HepG2 (cell line): ENCODE measurements at regions not wholly inside any gene's neighbourhood (a gene's known extent, or its start where the extent isn't known, plus 50 kb on each side); places are given as distances from the start of the nearest gene placed in this dataset.

ENCODE experiments used
- ATAC-seq: fragments of 200-7000 bp; cut with Tn5 transposase; 3 replicates; pipeline ENCODE4 v1.9.1; 2020; ENCODE audit warnings: mild to moderate bottlenecking, moderate library complexity
- BruUV-seq: library from RNA; stranded (reverse); fragments of 400-500 nt; replicated peaks from 2 replicates; lab custom pipeline; 2021; lab: Mats Ljungman, UMichigan
- CTCF ChIA-PET: fragments of 300-600 bp; formaldehyde crosslinking; extraction: SDS; loops from one replicate; lab custom pipeline; 2021; ENCODE audit warnings: low total read pairs, inconsistent platforms, low intra/inter-chr PET ratio; lab: Yijun Ruan, JAX
- POLR2A ChIA-PET: fragments of 350-600 bp; sonication (Branson Sonifier 250); formaldehyde crosslinking; loops from one replicate; lab custom pipeline; 2020; ENCODE audit warnings: antibody characterized with exemption, inconsistent platforms; lab: Yijun Ruan, JAX
- DNase-seq: peaks from one replicate; pipeline ENCODE4 v3.0.0-alpha.2; 2015; ENCODE audit warnings: low spot score
- FAIRE-seq: peaks from 3 replicates; lab custom pipeline; 2011; peaks lifted over from hg19 to GRCh38; lab: Jason Lieb, UNC
- H2AFZ ChIP-seq: one replicate; pipeline ENCODE4 v1.6.1; 2011; ENCODE audit warnings: low read length, inconsistent platforms
- H3K27ac ChIP-seq: fragments of 300-600 bp; 3 replicates; pipeline ENCODE4 v1.8.0; 2011; ENCODE audit warnings: mixed run types, mild to moderate bottlenecking, mixed read lengths, low read length, inconsistent platforms; ENCODE audit not compliant: insufficient read depth; ENCODE audit errors: extremely low read length
- H3K27me3 ChIP-seq, 2 experiments: fragments of 200-600 bp in 1 of 2; 2 replicates in 1 of 2; 3 replicates in 1 of 2; pipeline versions ENCODE4 v1.6.0 to v1.8.0; 2011; ENCODE audit warnings: low read length in 2 of 2, mild to moderate bottlenecking in 2 of 2, moderate library complexity in 2 of 2, inconsistent platforms in 1 of 2; ENCODE audit not compliant: insufficient read depth in 2 of 2, control insufficient read depth in 1 of 2
- H3K36me3 ChIP-seq, 2 experiments: fragments of 200-600 bp in 1 of 2; replicated peaks in 1 of 2; 2 replicates in 1 of 2; 3 replicates in 1 of 2; pipeline versions ENCODE4 v1.5.1 to v1.8.0; 2011; ENCODE audit warnings: low read length in 2 of 2, inconsistent platforms in 1 of 2; ENCODE audit not compliant: insufficient read depth in 2 of 2, control insufficient read depth in 1 of 2
- H3K4me1 ChIP-seq: 2 replicates; pipeline ENCODE4 v1.5.1; 2012; ENCODE audit warnings: low read length, inconsistent platforms; ENCODE audit not compliant: insufficient read depth
- H3K4me2 ChIP-seq: 2 replicates; pipeline ENCODE4 v1.6.0; 2011; ENCODE audit warnings: low read depth, low read length, inconsistent platforms
- H3K4me3 ChIP-seq, 3 experiments: fragments of 200-600 bp in 1 of 3; sonication (generic), shearing (Covaris generic) in 1 of 3; replicated peaks in 1 of 3; 2 replicates each; pipeline ENCODE4 v1.5.1; 2011 to 2016; ENCODE audit warnings: low read length in 3 of 3, inconsistent platforms in 2 of 3, low read depth in 2 of 3, mild to moderate bottlenecking in 2 of 3, control low read depth in 1 of 3, mixed read lengths in 1 of 3; ENCODE audit not compliant: insufficient read depth in 1 of 3
- H3K79me2 ChIP-seq: one replicate; pipeline ENCODE4 v1.6.1; 2011; ENCODE audit warnings: low read length, inconsistent platforms; ENCODE audit not compliant: insufficient read depth
- H3K9ac ChIP-seq: 2 replicates; pipeline ENCODE4 v1.6.0; 2011; ENCODE audit warnings: mild to moderate bottlenecking, low read depth, low read length, inconsistent platforms; ENCODE audit not compliant: insufficient read depth
- H3K9me3 ChIP-seq: 2 replicates; pipeline ENCODE4 v1.5.1; 2012; ENCODE audit warnings: mild to moderate bottlenecking, low read length
- H4K20me1 ChIP-seq: 2 replicates; pipeline ENCODE4 v1.6.0; 2011; ENCODE audit warnings: inconsistent platforms, mild to moderate bottlenecking, low read length, moderate library complexity; ENCODE audit not compliant: insufficient read depth
- ESRRA ChIP-seq: sonication (generic); formaldehyde crosslinking; IDR thresholded peaks from 2 replicates; pipeline ENCODE4 v1.5.1; 2020; ENCODE audit warnings: mild to moderate bottlenecking, low read depth, missing genetic modification reagents
- ETS1 ChIP-seq: sonication (generic); formaldehyde crosslinking; IDR thresholded peaks from 2 replicates; pipeline ENCODE4 v1.4.0; 2020; ENCODE audit warnings: missing genetic modification reagents
- HINFP ChIP-seq: sonication (generic); formaldehyde crosslinking; IDR thresholded peaks from 2 replicates; pipeline ENCODE4 v1.4.0; 2020; ENCODE audit warnings: low read depth, mild to moderate bottlenecking, missing genetic modification reagents
- JUN ChIP-seq: sonication (generic); formaldehyde crosslinking; IDR thresholded peaks from 2 replicates; pipeline ENCODE4 v1.4.0; 2020; ENCODE audit warnings: mild to moderate bottlenecking, missing genetic modification reagents
- MXD4 ChIP-seq: IDR thresholded peaks from 2 replicates; pipeline ENCODE4 v1.6.1; 2016; ENCODE audit warnings: mild to moderate bottlenecking, missing biosample characterization, missing genetic modification reagents
- REL ChIP-seq: sonication (generic); formaldehyde crosslinking; conservative IDR thresholded peaks from 2 replicates; pipeline ENCODE4 v1.8.0; 2022; ENCODE audit warnings: mild to moderate bottlenecking, missing genetic modification reagents, moderate library complexity
- SIN3B ChIP-seq: fragments of 150-350 bp; IDR thresholded peaks from 2 replicates; pipeline ENCODE4 v1.6.1; 2014; ENCODE audit warnings: low read length
- THYN1 ChIP-seq: sonication (generic); formaldehyde crosslinking; IDR thresholded peaks from 2 replicates; pipeline ENCODE4 v1.8.1; 2023; ENCODE audit warnings: low read depth, mild to moderate bottlenecking, moderate library complexity, missing genetic modification reagents, borderline replicate concordance
- ZBTB20 ChIP-seq: sonication (generic); formaldehyde crosslinking; IDR thresholded peaks from 2 replicates; pipeline ENCODE4 v1.8.1; 2023; ENCODE audit warnings: missing genetic modification reagents, low read depth, mild to moderate bottlenecking, borderline replicate concordance
- ZNF280D ChIP-seq: sonication (generic); formaldehyde crosslinking; IDR thresholded peaks from 2 replicates; pipeline ENCODE4 v1.5.1; 2020; ENCODE audit warnings: mild to moderate bottlenecking, missing genetic modification reagents
- ZNF451 ChIP-seq: sonication (generic); formaldehyde crosslinking; IDR thresholded peaks from 2 replicates; pipeline ENCODE4 v1.5.0; 2020; ENCODE audit warnings: mild to moderate bottlenecking, missing genetic modification reagents
- WGBS: methylation state at CpG from one replicate; pipeline ENCODE4 v1.1.6; 2017; ENCODE audit warnings: low lambda C conversion rate; 5-methylcytosine and 5-hydroxymethylcytosine counted together
- in situ Hi-C: cut with HindIII; loops from 2 replicates; pipeline ENCODE4 v1.10.0; 2017; ENCODE audit warnings: low pct_unique_long_range_greater_than_20kb; ENCODE audit not compliant: extremely low pct_ligation_motif_present
- intact Hi-C: fragments of 100-400 bp; cut with micrococcal nuclease; formaldehyde crosslinking; loops from one replicate; pipeline ENCODE4 v1.10.0; 2022; ENCODE audit not compliant: unreplicated experiment
- TF ChIP-seq, protein P1 (sequence below): sonication (generic); formaldehyde crosslinking; IDR thresholded peaks from 2 replicates; pipeline ENCODE4 v1.5.0; 2020; ENCODE audit warnings: missing genetic modification reagents
- TF ChIP-seq, protein P2 (sequence below): sonication (generic); formaldehyde crosslinking; IDR thresholded peaks from 2 replicates; pipeline ENCODE4 v1.4.0; 2020; ENCODE audit warnings: missing genetic modification reagents, borderline replicate concordance

DNA sequence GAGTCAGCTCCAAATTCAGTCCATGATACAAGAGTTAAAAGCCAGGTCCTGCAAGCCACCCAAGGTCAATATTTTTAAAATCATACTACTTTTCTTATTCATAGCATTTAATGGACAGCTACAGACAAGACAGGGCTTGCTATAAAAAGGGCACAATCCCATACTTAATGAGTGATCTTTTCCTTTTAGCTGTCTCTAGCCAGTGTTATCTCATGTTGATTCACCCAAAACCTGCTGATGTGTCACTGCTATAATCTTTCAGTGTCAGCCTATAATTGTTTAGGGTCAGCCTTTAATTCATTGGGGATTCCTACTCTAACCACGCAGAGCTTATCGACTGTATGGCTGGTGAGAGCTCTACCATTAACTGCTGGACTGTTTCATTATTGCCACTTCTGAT, 51.2 kb upstream of the HCCS start:
- Histone ChIP-seq H2AFZ (no peak overlapping the region), H3K27me3 (no peaks in the 10 kb centered on the region), H3K4me2 (no peak overlapping the region), H3K4me1 (peaks cover 7% of the 10 kb centered on the region), H3K9me3 (no peaks in the 10 kb centered on the region), H3K9ac (no peak overlapping the region), H3K4me3 (no peak overlapping the region), H3K79me2 (no peaks in the 10 kb centered on the region), H3K36me3 (no peaks in the 10 kb centered on the region), H3K27ac (no peak overlapping the region), H4K20me1 (no peaks in the 10 kb centered on the region)
- ChIA-PET CTCF (no interaction called here), POLR2A (no interaction called here)
- 100% methylated on average over 2 of the region's 2 CpGs for WGBS
- intact Hi-C loops: no loop called here
- DNase-seq (no peak), ATAC-seq (no peak), FAIRE-seq (no peak)
- TF ChIP-seq ZNF451 (no peak), ETS1 (CRISPR knock-in tag) (no peak), HINFP (CRISPR knock-in tag) (no peak), ESRRA (CRISPR knock-in tag) (no peak), SIN3B (no peak), ZNF280D (no peak), THYN1 (CRISPR knock-in tag) (no peak), REL (CRISPR knock-in tag) (no peak), MXD4 (no peak), ZBTB20 (no peak), JUN (CRISPR knock-in tag) (no peak)
- TF ChIP-seq, protein P1, sequence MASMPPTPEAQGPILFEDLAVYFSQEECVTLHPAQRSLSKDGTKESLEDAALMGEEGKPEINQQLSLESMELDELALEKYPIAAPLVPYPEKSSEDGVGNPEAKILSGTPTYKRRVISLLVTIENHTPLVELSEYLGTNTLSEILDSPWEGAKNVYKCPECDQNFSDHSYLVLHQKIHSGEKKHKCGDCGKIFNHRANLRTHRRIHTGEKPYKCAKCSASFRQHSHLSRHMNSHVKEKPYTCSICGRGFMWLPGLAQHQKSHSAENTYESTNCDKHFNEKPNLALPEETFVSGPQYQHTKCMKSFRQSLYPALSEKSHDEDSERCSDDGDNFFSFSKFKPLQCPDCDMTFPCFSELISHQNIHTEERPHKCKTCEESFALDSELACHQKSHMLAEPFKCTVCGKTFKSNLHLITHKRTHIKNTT: no peak
- TF ChIP-seq, protein P2, sequence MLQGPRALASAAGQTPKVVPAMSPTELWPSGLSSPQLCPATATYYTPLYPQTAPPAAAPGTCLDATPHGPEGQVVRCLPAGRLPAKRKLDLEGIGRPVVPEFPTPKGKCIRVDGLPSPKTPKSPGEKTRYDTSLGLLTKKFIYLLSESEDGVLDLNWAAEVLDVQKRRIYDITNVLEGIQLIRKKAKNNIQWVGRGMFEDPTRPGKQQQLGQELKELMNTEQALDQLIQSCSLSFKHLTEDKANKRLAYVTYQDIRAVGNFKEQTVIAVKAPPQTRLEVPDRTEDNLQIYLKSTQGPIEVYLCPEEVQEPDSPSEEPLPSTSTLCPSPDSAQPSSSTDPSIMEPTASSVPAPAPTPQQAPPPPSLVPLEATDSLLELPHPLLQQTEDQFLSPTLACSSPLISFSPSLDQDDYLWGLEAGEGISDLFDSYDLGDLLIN (CRISPR knock-in tag): no peak
- in situ Hi-C loops: no loop called here
- no TSS peak for BruUV-seq
